Stimulated activated CD4-positive, alpha-beta T cell treated with anti-CD3 and anti-CD28 coated beads, TNF-alpha, amount 100 ng/mL, for 1 hour (primary cell): ENCODE measurements at regions not wholly inside any gene's neighbourhood (a gene's known extent, or its start where the extent isn't known, plus 50 kb on each side); places are given as distances from the start of the nearest gene placed in this dataset.
A peak's percentile ranks its signal among the peaks of the same experiment; 100 is the strongest.

ENCODE experiments used
- DNase-seq, 3 donors: peaks; one replicate each; pipeline ENCODE4 v3.0.0-alpha.2; 2020; ENCODE audit warnings: low read depth in 3 of 3, low spot score in 1 of 3

DNA sequence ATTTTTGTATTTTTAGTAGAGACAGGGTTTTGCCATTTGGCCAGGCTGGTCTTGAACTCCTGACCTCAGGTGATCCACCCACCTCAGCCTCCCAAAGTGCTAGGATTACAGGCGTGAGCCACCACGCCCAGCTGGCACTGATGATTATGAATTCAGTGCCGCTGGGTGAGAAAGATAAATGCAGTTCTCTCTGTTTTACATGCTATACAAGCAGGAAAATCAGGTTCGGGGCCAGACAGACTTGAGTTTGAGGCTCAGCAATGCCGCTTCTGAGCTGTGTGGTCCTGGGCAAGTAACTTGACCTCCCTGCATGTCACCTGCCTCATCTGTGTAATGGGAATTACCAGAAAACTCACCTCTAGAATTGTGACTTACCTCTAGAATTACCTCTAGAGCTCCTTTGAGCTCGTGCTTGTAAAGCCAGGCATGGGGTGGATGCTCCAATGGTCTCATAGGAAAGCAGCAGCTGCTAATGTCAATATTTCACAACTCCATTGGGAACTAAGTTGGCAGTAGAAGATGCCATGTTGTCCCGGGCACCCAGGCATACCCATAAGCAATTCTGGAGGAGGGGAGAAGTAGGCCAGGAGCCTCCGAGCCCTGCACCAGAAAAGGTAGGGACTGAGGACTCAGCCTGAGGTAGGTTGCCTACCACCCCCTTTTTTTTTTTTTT lies 119.8 kb upstream of the SLC25A33 start:
- DNase-seq: no peak

DNA sequence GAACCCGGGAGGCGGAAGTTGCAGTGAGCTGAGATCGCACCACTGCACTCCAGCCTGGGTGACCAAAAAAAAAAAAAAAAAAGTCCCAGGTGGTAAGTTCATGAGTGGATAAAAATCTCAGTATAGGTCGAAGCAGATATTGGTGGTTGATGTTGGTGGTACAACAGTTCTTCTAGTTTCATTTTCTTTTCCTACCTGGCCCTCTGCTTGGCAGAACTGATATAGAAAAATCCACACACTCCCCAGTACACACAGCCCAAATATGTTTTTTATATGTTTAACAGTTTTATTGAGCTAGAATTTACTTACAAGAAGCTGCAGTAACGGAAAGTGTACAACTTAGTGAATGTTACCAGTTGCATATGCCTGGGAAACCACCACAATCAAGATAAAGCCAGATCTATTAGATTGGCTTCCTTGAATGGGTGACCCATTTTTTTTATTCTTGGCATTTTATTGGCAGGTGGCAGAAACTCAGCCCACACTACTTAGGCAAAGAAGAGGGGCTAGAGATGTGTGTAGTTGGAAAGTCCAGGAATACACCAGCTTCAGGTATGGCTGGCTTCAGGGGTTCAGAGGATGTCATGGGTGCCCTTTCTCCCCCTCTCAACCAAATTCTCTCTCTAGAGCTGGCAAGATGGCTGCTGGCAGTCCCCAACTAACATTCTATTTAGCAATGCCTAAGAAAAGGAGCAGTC lies 118.3 kb upstream of the SLC25A33 start:
- DNase-seq: no peak

DNA sequence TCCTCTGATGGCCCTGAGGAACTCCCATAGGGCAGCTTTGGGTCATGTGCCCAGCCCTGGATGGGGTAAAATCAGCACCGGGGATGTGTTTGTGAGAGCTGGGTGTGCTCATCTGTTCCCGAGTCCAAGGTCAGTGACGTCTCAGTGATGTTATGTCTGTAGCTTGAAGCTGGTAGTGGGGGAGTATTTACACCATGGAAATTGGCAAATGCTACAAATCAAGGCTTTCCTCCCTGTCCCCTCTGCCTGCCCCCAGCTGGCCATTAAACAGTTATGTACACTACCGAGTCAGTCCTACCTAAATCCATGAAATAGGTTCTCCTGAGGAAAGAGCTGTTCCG lies 117.8 kb upstream of the SLC25A33 start:
- no peak for DNase-seq

DNA sequence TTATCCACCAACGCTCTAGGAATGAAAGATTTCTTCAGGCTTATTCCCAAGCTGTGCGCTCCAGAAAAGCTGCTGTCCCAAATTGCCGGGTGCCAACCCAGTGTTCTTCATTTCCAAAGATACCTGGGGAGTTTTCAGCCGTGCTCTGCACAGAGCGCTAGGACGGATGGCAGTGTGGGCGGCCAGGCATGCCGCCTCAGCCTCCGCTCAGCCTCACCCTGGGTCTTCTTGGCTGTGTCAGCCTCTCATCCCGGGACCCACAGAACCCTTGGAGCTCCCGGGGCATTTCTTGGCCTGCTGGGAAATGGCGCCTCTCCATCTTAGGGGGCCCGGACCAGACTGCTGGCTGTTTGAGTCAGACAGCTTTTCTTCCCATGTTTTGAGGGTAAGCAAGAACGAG lies 116.9 kb upstream of the SLC25A33 start:
- DNase-seq: no peak

DNA sequence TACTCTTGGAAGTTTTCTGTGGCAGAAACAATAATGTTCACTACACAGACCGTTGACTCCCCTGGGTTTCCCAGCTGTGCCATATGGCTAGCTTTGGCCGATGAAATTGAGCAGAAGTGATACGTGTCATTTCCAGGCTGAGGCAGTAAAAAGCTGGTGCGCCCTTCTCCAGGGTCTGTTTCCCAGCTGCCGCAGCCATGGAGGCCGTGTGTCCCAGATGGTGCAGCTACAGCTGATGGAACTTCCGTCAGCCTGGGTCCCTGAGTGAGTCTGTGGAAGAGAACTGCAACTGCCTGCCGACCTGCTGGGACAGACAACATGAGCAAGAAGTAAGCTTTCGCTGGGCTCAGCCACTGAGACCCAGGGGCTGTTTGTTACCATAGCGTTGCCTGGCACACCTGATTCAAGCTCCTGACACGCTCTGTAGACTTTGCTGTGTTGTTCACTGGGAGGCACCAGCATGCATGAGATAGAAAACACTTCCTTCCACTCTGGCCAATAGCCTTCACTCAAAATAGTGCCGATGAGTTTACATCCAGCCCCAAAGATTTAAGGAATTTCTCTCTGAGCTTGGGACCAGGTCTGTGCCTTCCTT lies 116.3 kb upstream of the SLC25A33 start:
- DNase-seq: no peak

DNA sequence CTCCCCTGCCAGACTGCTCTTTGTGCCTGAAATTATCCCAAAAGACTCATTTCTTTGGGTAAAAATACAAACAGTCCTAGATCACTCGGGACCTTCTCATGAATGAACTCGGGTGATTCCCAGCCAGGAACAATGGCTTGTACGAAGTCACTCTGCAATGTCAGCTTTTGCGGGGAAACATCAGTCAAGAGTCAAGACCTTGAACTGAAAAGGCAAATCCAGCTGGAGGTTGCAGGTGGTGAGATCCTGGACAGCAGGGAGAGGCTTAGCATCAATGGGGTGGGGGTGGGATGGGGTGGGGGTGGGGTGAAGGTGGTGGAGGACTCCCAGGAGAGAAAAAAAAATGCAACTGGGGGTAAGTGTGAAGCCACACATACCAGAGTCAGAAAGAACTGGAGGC lies 115.0 kb upstream of the SLC25A33 start:
- no peak for DNase-seq

DNA sequence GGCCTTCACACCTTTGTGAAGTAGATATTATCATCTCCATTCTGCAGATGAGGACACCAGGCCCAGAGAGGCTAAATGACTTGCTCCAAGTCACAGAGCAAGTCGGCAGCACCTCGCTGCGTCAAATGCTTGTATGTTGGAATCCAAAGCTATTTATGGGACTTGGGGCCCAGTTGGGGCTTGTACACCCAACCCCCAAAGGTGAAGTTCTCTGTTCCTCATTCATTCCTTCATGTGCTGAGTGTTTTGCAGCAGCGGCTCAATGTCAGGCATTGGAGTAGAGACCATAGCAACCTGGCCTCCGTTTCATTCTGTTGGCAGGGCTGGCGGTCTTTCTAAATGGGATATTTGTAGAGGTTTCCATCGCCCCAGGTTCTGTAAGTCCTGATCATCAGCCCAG lies 113.4 kb upstream of the SLC25A33 start:
- no peak for DNase-seq

DNA sequence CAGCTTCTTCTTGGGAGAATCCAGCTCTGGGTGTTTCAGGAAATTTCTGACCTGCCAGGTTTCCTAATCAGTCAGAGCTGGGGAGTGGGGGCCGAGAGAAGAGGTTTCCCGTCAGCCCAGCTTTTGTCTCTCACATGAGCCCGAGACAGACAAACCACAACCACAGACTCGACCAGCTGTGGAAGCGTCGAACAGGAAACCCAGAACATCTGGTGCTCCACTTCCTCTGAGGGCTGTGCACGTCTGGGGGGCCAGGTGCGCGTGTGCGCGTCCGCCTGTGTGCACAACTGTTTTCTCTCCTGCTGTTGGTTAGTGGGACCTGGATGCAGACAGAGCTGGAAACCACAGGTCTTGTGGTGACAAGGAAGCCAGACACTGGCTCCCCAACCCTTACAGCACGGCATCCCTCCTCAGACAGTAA lies 113.0 kb upstream of the SLC25A33 start:
- peak; percentile 26 to 76 (median 54) for DNase-seq

DNA sequence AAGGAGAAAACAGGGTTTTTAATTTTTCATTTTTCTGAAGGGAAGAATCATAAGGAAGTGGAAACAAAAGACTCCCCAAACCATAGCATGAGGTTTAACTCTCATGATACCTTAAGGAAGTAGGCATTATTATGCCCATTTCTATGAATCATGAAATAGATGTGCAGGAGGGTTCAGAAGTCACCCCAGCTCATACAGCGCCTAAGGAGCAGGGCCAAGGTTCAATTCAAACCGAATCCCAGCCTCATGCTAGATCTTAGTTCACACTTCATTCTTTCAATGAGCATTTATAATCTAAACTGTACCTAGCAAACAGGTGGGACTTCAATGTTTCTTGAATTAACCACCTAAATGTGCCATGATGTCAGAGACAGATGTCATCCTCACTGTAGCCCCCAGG lies 111.9 kb upstream of the SLC25A33 start:
- no peak for DNase-seq

DNA sequence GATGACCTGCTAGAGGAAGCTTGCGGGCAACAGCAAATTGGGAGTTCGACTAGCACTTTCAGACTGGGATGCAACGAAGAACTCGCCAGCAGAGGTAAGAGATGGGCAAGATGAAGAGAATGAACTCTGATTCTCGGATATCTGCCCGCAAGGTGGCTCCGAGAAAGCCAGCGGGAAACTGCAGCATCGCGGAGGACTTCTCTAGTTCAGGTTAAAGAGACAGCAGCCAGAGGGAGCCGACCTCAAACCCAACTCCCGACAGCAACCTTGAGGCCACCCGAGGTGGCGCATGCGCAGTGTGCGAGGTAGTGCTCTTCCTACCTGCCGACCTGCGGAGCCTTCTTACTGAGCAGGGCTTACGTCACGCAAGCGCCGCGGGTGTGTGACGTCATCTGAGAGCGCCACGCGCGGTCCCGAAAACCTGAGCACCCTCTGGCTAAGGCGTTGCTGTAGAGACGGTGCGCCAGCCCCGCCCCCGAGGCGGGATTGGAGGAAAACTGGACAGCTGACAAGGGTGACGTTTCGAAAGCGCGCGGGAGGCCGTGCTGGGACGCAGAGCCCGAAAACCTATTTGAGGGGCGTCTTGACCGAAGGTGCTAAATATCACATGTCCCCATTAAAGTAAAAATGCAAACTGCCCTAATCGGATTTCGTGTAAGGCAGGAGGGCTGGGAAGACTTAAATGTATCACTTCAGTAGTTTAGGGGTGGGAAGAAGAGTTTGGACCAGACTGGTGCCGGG lies 110.5 kb upstream of the SLC25A33 start:
- DNase-seq: peak; percentile 98 to 100 (median 99)

DNA sequence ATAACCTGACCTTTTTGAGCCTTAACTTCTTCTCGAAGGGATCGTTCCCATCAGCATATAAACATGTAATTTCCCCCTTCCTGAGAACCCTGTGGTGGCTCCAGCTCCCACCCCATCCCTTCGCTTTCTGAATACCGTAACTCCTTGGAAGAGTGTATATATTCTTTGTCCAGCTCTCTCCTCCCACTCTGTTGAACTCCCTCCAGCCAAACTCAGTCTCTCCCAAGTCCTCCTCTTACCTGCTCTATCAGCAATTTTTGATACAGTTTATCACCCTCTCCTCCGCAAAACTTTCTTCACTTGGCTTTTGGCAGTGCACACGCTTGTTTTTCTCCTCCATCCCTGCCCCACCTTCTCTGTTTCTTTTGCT lies 109.9 kb upstream of the SLC25A33 start:
- no peak for DNase-seq

DNA sequence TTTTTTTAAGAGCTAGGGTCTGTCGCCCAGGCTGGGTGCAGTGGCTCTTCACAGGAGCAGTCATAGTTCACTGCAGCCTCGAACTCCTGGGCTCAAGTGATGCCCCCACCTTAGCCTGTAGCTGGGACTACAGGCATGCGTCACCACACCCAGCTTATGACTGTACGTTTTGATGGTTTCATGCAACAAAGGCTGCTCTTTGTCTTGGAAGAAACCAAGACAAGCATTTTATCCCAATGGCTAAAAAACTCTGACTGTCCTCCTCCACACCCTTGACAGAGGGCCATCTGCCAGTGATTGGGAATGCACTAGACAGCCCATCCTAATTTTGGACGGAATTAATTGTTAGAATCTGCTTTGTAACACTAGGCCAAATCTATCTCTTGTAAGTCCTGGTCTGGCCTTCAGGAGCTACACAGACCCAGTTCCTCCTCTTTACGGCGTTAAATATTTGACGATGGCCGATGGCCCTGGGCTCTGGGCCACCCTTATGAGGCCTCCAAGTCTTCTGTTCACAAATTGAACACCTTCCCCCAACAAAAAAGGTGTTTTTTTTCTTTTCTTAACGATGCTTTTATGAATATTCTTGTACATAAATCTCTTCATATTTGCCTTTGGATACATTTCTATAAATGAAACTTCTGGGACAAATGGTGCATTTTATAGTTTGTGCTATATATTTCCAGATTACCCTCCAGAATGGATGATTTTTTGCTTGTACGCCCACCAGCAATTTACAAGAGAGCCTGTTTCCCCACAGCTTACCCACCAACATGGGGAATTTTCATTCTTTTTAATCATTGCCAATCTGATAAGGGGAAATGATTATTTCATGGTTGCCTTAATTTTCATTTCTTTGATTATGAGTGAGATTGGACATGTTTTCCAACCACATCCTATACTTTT lies 104.8 kb upstream of the SLC25A33 start:
- no peak for DNase-seq

DNA sequence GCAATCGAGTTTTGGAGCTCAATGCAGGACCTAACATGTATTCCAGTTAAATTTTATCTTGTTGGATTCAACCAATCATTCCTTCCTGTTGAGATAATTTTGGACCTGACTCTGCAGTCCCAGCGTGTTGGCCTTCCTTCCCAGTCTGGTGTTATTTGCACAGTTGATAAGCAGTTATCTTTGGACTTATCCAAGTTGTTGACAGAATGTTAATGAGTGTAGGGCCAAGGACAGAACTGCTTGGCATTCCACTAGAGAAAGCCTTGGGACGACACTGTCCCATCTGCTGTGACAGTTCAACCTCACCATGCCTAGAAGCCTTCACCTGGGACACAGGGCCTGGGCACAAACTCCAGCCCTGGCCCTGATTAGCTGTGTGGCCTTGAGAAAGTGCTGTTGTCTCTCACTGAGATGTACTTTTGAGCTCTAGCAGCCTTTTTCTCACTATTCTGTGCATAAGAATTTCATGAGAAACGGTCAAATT lies 104.1 kb upstream of the SLC25A33 start:
- no peak for DNase-seq

DNA sequence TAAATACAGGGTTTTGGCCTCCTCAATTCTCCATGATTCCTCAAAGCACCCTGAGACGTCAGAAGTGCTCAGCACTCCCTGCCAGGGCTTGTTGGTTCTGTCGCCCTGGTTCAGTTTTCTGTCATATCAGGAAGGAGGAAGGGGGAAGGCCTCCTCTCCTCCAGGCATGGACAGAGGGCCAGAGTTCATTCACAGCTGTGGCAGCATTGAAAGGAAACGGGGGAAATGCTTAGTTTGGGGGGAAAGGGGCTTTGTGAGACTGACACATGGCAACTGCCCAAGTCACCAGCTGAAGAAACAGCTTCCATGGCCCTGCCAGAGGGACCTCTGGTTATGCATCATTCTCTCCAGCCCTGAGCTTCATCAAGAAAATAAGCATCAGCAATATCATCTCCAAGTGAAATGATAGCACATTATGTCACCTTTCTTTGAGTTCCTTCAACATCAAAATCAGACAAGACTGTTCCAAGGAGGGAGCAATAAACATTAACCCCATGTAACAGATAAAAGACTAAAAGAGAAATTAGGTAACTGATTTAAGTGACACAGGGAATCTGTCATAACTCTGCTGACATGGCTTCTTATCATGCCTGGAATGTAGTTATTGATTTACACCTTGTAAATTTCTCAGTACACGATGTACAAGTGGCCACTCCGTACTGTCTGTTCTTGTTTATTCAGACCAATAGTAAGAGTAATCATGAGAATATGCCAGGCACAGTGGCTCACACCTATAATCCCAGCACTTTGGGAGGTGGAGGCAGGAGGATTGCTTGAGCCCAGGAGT lies 103.2 kb upstream of the SLC25A33 start:
- no peak for DNase-seq

DNA sequence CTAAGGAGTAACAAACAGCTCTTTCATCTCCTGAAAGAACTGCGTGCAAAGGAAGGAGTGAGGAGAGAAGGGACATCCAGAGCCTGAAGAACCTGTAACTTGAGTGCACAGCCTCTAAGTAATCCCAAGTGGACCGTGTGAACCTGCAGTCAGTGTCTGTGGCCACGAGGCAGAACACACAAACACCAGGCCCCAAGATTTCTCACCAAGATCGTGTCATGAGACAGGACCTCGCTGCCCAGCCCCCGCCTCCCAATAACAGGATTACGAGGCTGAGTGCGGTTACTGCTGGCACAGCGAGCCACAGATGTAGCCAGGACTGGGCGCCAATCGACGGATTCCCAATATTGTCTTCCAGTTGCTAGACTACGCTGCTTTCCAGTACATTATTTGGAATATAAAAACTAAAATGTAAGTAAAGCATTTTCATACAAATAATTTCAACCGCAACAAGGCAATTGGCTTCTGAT lies 101.3 kb upstream of the SLC25A33 start:
- DNase-seq: no peak

DNA sequence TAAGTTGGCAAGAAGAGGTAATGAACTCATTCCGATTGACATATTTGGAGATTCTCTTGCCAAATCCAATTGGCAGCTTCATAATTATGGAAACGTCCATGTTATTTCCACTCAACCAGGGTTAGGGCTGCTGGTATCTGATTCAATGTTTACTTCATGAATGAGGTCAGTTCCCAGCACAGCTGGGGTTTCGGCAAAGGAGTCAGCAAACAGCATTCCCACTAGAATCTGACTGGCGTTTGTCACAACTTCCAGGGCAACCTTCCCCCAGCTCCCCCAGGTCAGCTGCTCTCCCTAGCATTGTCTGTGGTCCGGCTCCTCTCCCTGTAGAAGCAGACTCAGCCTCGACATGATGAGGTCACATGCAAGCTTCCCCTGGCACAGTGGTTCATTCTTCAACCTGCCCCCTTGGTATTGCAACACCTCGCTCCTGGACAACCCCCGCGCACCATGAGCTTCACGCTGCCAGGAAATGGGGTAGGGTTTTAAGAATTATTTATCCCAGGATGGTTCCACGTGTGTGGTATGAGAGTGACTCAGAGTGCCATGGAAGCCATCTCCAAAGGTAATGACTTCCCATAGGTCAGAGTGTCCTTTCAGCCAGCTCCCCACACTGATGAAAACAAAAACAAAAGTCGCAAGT lies 100.7 kb upstream of the SLC25A33 start:
- DNase-seq: no peak

DNA sequence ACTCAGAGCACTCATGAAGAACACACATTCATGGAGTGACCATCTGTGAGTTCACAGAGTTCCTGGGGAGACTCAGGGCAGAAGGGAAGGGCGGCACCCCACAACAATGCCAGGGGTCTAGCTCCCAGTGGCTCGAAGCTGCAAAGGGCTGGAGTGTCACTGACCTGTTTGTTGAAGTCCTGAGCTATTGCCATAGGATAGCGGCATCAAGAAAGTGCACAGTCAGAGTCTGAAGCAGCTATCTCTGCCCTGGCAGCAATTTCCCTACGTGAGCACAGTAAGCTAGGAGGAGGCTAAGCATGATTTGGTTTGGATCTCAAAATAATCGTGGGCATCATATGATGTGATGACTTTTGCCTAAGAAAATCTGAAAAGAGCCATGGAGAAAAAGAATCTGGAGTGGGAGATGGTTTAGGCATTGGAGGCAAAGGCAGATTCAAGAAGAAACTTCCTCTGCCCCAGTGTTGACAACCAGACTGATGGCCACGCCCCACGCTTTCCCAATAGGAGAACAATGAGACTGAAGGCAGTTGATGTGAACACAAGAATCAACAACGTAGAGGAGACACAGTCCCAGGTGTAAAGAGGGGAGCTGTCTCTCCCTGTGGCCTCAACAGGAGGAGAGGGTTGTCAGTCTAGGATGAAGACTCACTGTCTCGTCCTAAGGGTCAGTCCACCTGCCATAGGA lies 100.0 kb upstream of the SLC25A33 start:
- no peak for DNase-seq

DNA sequence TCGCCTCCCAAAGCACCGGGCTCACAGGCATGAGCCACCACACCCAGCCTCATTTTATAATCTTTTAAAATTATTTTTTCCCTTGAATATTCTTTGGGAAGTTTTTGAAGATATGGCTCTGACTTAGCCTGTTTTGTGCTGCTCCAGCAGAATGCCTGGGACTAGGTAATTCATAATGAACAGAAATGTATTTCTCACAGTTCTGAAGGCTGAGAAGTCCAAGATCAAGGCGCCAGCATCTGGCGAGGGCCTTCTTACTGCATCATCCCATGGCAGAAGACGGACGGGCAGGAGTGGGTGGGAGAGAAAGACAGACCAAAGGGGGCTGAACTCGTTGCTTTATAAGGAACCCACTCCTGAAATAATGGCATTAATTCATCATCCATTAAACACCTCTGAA lies 99.0 kb upstream of the SLC25A33 start:
- no peak for DNase-seq

DNA sequence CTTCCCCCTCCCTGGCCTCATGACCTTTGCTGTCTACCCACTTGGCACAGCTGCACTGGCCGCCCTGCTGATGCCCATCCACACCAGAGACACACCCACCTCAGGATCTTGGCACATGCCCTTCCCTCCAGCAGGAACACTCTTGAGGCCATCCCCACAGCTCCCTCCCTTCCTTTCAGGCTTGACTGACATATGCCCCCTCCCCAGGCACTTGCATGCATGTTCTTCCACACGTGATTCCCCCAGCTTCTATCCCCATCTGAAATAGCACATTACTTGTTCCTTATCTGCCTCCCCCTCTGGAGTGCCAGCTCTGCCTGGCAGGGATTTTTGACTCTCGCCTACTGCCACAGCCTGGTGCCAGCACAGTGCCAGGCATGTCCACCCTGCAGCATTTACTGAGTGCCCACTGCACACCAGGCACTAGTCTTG lies 98.5 kb upstream of the SLC25A33 start:
- no peak for DNase-seq
